ENCODE measurements at regions not wholly inside any gene's neighbourhood (a gene's known extent, or its start where the extent isn't known, plus 50 kb on each side); places are given as distances from the start of the nearest gene placed in this dataset.
A peak's percentile ranks its signal among the peaks of the same experiment; 100 is the strongest.

DNA sequence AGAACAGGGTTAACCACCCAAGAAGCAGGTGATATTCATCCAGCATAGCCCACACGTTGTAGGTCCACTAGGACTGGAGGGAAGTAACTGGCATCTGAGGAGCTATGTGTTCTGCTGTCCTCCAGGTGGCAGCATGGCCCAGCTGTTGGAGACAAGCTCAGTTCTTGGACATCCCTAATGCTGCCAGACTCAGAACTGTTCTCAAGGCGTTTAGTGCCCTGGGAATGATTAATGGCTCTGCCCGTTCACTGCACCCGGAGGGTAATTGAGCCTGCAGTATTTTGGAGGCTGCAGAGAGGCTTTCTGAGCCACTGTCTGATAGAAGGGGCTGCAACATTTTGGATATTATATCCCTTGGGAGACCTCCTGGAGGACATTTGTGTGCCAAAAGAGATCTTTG lies 521.3 kb upstream of the SEMA6D start:
- Histone ChIP-seq H3K4me1 (replicated peaks in 1 of 2) (no peaks in the 10 kb centered on the region), H3K27me3 (no peaks in the 10 kb centered on the region), H3K27ac (no peak overlapping the region), H3K4me3 (no peak overlapping the region), H3K36me3 (replicated peaks in 1 of 2) (no peaks in the 10 kb centered on the region), H3K9me3 (replicated peaks in 1 of 3) (no peaks in the 10 kb centered on the region)
- TF ChIP-seq POLR2A (IDR thresholded peaks at IDR 0.05) = no peak
- TF ChIP-seq, protein P1, sequence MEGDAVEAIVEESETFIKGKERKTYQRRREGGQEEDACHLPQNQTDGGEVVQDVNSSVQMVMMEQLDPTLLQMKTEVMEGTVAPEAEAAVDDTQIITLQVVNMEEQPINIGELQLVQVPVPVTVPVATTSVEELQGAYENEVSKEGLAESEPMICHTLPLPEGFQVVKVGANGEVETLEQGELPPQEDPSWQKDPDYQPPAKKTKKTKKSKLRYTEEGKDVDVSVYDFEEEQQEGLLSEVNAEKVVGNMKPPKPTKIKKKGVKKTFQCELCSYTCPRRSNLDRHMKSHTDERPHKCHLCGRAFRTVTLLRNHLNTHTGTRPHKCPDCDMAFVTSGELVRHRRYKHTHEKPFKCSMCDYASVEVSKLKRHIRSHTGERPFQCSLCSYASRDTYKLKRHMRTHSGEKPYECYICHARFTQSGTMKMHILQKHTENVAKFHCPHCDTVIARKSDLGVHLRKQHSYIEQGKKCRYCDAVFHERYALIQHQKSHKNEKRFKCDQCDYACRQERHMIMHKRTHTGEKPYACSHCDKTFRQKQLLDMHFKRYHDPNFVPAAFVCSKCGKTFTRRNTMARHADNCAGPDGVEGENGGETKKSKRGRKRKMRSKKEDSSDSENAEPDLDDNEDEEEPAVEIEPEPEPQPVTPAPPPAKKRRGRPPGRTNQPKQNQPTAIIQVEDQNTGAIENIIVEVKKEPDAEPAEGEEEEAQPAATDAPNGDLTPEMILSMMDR (IDR thresholded peaks at IDR 0.05) = peak; percentile 53 to 90 (median 83)
- WGBS, 4 donors = 0 to 9% (median 1%) methylated on average over 4 of the region's 4 CpGs
- intact Hi-C loops (cut with DNase I) = loop anchor here (10.0 kb wide), 3 partner anchors 789 to 1089 kb away; no protein-coding TSS in a partner anchor
- peak; percentile 75 to 90 (median 81) for DNase-seq

DNA sequence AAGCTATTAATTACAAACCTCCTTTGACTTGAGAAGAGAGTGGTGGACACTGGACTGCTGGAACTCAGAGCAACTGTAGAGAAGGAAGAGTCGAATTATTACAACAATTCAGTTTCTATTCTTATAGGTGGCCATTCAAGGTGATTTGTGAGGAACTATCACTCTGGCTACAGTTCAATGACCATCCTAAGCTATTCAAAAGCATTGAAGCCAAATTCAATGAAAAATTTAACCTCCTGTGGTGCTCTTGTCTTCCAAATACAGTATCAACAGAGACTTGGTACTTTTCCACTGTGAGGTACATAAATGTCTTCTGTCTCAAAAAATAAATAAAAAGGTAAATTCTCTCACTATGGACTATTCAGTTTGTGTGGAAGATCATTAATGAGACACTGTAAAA lies 513.3 kb upstream of the SEMA6D start:
- Histone ChIP-seq H3K4me3 (no peak overlapping the region), H3K27me3 (no peaks in the 10 kb centered on the region), H3K4me1 (replicated peaks in 1 of 2) (no peaks in the 10 kb centered on the region), H3K9me3 (replicated peaks in 1 of 3) (no peaks in the 10 kb centered on the region), H3K36me3 (replicated peaks in 1 of 2) (no peaks in the 10 kb centered on the region), H3K27ac (no peak overlapping the region)
- no peak for TF ChIP-seq POLR2A (IDR thresholded peaks at IDR 0.05)
- TF ChIP-seq, protein P1 (IDR thresholded peaks at IDR 0.05) = no peak
- no peak for DNase-seq
- WGBS, 4 donors = 41 to 67% (median 48%) methylated on average over 1 of the region's 1 CpG
- intact Hi-C loops (cut with DNase I) = no loop called here

DNA sequence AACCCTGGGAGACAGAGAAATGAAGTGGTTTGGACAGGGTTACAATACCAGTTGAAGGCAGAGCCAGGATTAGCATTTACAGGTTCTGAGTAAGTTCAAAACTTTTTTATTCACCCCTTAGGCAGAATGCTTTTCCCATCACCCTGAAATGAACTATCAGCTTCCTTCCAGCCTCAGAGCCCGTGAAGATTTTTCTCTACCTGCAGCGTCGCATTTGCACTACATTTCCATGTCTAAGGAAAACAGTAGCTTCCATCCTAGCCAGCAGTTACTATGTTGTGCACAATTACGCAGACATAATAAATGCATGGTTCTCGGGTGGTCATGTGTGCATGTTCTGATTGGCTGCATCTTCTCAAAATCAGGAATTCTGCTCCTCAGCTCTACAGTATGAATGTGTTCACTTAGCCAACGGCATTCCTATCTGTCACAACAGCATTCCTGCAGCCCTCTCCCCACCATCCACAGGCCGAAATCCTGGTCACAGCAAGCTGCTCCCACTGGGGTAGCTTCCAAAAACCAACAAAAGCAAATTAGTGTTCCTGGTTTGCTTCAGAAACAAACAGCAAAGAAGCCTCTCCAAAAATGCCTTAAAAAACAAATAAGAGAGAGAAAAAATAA lies 510.8 kb upstream of the SEMA6D start:
- Histone ChIP-seq H3K27me3 (no peaks in the 10 kb centered on the region), H3K27ac (no peak overlapping the region), H3K4me3 (no peak overlapping the region), H3K4me1 (replicated peaks in 1 of 2) (no peaks in the 10 kb centered on the region), H3K9me3 (replicated peaks in 1 of 3) (no peaks in the 10 kb centered on the region), H3K36me3 (replicated peaks in 1 of 2) (no peaks in the 10 kb centered on the region)
- TF ChIP-seq POLR2A (IDR thresholded peaks at IDR 0.05) = no peak
- TF ChIP-seq, protein P1 (IDR thresholded peaks at IDR 0.05) = no peak
- intact Hi-C loops (cut with DNase I) = no loop called here
- WGBS, 4 donors = 80 to 87% (median 82%) methylated on average over 7 of the region's 7 CpGs
- no peak for DNase-seq

DNA sequence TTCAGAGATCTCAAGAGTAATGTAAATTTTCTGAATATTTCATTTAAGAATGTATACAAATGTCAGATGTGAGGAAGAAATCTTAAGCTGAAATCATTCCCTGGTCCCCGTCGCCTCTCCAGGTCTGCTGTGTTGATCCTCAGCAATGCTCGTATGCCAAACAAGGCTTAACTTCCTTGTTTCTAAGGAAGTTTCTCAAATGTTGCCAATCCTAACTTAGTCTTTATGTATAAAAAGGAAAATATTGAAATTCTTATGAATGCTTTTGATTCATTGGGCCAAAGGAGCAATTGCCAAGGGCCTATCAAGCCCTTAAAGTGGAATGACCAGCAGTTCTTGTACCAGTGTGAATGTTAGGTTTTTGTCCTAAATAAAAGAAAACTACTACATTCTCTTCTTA lies 507.7 kb upstream of the SEMA6D start:
- Histone ChIP-seq H3K9me3 (replicated peaks in 1 of 3) (no peaks in the 10 kb centered on the region), H3K4me1 (replicated peaks in 1 of 2) (no peaks in the 10 kb centered on the region), H3K4me3 (no peak overlapping the region), H3K27me3 (no peaks in the 10 kb centered on the region), H3K27ac (no peak overlapping the region), H3K36me3 (replicated peaks in 1 of 2) (no peaks in the 10 kb centered on the region)
- intact Hi-C loops (cut with DNase I) = no loop called here
- TF ChIP-seq, protein P1 (IDR thresholded peaks at IDR 0.05) = no peak
- TF ChIP-seq POLR2A (IDR thresholded peaks at IDR 0.05) = no peak
- no peak for DNase-seq
- WGBS, 4 donors = 92 to 96% (median 94%) methylated on average over 3 of the region's 3 CpGs

All from adrenal gland (tissue), 9 donors.